ENCODE measurements at regions not wholly inside any gene's neighbourhood (a gene's known extent, or its start where the extent isn't known, plus 50 kb on each side); places are given as distances from the start of the nearest gene placed in this dataset.
"Not testable (repeated sequence)": the region's sequence is repeated elsewhere in the genome, so short reads cannot be mapped to it uniquely, and the experiment has no call there.

DNA sequence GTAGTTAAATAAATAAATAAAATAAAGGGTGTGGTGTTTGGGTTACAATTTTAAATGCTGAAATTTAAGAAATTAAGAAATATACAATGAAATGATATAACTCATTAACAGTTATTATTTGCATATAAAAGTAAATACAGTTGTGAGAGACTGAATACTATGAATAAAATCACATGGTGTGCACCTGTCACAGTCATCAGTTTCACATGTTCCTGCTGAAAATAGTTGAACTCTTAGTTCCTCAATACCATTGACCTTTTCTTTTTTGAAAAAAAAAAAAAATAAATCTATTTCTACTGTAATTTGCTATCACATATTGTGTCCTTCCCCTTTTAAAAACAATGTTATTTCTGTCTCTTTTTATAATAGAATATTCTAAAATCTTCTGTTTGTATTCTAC is 130.9 kb upstream of the CHD1 start:
- DNase-seq (ENCODE audit: low read depth), result no peak

DNA sequence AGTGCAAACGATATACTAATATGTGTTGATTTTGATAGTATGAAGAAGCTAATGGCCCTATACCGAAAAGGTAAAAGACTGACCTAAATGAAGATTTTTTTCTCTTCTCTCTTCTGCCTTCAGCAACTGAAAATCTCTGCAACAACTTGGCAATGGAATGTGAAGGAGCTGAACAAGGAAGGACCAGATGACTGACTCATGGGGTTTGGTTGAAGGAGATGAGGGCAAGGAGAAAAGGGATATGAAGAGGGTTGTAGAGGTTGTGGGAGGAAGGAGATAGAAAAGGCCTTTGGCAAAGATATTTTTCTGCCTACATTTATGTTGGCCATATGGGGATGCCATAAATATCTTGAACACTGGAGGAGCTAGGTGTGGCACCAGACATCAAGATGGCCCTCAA is 129.7 kb upstream of the CHD1 start:
- no peak for DNase-seq (ENCODE audit: low read depth)

DNA sequence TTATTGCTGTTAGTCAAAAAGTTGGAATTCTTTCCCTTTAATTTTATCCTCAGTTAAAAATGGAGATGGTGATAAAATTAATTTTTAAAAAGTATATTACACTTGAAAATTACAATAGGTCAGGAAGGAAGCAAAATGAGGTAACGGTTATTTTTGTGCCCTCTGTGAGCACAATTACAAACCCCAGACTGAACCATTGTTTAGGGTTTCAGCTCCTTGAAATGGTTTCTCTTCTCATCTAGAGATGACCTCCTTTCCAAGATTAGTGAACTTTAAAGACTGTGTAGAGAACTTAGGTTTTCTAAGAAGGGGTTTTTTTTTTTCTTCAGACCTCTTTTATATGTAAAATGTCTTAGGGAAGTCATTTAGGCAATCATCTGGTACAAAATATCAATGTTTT is 126.2 kb upstream of the CHD1 start:
- no peak for DNase-seq (ENCODE audit: low read depth)

DNA sequence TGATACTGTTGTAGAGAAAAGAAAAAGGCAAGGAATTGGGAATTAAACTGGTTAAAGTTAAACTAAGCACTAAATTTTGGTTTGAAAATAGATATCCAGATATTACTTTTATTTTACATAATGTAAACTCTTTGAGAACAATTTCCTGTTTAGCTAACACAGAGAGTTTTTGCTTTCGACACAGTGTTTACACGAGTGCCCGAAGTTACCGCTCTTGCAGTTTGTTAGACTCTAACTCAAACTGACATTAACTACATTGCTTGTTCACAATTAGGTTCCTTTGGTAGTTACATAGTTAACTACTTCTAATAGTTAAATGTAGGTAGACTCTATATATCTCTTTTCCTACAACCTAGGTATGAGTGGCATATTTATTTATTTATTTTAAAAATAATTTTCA is 117.1 kb upstream of the CHD1 start:
- no peak for DNase-seq (ENCODE audit: low read depth)

DNA sequence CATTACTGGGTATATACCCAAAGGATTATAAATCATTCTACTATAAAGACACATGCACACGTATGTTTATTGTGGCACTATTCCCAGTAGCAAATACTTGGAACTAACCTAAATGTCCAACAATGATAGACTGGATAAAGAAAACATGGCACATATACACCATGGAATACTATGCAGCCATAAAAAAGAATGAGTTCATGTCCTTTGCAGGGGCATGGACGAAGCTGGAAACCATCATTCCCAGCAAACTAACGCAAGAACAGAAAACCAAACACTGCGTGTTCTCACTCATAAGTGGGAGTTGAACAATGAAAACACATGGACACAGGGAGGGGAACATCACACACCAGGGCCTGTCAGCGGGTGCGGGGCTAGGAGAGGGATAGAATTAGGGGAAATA is 114.5 kb upstream of the CHD1 start:
- DNase-seq (ENCODE audit: low read depth), result not testable (repeated sequence)

DNA sequence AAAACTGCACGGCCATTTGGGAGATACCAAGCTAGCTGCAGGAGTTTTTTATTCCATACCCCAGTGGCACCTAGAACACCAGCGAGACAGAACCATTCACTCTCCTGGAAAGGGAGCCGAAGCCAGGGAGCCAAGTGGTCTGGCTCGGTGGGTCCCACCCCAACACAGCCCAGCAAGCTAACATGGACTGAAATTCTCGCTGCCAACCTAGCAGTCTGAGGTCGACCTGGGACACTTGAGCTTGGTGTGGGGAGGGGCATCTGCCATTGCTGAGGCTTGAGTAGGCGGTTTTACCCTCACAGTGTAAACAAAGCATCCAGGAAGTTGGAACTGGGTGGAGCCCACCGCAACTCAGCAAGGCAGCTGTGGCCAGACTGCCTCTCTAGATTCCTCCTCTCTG is 108.9 kb upstream of the CHD1 start:
- DNase-seq (ENCODE audit: low read depth), result no peak

DNA sequence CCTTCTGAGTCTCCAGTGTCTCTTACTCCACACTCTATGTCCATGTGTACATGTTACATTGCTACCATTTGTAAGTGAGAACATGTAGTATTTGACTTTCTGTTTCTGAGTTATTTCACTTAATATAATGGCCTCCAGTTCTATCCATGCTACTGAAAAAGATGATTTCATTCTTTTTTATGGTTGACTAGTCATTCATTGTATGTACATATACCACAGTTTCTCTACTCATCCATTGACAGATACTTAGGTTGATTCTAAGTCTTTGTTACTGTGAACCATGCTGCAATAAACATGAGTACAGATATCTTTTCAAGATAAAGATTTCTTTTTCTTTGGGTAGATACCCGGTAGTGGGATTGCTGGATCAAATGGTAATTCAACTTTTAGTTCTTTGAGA is 107.1 kb upstream of the CHD1 start:
- no peak for DNase-seq (ENCODE audit: low read depth)

DNA sequence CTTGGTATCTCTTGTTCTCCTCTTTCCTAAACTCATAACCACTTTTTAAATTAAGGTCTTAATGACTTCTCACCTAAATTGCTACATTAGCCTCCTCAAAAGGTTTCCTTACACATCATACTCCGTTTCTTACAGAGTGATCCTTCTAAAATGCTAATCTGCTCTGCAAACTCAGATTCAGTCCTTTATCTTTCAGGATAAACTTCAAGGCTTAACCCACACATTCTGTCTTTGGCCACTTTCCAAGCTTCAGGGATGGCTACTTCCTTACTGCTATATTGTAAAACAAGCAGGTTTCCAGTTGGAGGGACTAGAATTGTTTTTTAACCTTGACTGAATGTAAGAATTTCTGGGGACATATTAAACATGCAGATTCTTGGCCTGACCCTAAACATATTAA is 105.5 kb upstream of the CHD1 start:
- DNase-seq (ENCODE audit: low read depth), result no peak

DNA sequence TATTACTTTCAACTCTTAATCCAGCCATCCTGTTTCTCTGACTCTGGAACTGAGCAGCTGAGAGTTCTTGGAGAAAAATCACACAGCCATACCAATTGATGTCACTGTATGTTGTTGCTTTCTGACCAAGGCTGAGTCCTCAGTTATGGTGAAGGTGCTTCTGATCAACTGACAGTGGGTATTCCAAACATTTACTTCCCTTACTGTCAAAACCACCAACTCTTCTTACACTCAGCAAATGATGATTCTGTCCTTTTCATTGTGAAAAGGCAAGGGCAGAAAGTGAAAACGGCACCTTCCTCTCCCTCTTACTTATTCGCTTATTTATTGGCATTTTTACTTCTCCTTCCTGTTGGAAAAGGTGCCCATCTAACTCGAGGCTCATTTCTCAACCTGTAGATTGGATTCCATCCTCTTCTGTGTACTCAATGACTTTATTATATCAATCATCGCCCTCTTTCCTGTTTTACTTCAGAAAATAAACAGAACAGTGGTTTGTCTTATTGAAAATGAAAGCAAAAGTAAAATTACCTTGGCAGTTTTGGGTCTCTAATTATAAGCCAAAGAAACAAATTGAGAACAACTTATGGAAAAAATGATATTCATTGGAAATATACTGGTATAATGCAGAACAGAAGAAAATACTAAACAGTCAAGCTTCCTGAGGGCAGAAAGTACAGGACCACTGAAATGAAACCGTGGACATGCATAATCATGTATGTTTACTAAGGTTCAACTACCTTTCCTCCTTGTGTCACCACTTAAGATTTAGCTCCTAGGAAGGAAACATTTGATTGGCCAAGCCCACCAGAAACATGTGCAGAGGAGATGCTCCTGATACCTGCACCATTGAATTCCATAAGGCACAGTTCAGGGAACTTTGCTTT is 104.5 kb upstream of the CHD1 start:
- no peak for DNase-seq (ENCODE audit: low read depth)

DNA sequence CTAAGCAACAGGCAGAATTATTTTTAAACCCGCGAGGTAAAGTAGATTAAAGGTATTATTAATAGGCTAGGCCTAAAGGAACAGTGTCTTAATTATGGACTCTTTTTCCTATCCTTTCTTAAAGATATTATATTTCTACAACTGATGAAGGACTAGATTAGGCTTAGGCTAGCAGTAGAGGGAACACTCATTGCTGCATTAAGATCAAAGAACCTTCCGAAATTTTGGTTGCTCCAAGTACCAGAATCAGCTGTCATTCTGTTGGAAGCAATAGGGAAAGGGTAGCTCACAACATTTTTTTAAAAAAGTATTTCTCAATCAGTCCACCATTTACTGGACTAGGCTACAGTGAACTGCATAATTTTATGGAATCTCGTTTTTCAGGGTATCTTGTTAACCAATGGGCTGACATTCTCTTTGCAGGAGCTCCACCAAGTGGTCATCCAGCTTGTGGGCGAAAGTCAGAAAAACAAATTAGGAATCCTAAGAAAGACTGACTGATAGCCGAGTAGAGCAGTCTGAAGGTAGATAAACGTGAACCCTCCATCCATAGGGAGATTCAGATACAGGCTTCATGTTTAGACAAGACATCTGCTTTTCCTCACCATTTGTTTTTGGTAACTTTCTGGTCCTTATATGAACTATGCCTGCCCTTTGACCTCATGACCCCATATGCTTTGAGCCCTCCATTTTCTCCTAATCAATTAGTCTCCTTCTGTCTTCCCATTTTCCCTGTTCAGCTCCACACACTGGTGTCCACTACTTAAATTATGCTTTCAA is 103.6 kb upstream of the CHD1 start:
- DNase-seq (ENCODE audit: low read depth), result peak; percentile 83

DNA sequence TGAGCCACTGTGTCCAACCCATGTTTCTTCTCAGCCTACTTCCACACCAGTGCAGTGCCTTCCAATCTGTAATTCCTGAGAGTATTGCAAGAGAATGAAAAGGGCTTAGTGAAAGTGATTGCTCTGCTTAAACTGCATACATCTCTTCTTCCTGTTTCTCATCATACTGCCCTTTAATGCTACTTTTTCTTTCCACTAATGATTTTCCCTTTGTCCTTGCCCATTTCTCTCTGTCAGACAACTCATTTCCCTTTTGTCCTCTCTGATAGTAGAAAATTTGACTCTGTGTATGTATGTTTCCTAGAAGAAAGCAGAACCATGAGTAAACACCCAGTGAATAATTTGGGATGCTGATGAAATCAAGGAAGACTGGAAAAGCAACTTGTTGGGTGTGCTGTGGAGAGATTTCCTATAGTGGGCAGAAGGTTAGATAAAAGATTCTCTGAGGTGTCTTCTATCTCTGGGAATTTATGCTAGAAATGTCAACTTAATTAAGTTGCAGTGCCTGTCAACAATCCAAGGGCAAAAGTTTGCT is 102.2 kb upstream of the CHD1 start:
- DNase-seq (ENCODE audit: low read depth), result no peak

DNA sequence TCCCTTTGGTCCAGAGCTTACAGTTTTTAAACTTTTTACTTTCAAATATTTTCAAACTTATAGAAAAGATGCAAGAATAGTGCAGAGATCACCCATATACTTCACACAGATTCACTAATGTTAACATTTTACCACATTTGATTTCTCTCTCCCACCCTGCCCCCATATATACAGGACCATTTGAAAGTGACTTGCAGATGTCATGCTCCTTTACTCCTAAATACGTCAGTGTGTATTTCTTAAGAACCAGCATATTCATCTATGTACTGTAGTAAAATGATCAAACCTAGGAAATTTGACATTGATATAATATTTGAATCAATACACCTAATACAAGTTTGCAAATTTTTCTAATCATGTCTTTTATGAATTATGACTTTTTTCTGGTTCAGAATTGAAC is 100.4 kb upstream of the CHD1 start:
- DNase-seq (ENCODE audit: low read depth), result no peak

DNA sequence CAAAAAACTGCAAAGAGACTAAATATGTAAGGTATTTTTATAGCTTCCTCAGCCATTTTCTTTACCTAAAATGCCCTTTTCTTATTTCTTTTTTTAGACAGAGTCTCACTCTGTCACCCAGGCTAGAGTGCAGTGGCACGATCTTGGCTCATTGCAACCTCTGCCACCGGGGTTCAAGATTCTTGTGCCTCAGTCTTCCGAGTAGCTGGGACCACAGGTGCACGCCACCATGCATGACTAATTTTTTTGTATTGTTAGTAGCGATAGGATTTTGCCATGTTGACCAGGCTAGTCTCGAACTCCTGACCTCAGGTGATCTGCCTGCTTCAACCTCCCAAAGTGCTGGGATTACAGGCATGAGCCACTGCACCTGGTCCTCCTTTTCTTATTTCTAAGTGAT is 99.4 kb upstream of the CHD1 start:
- not testable (repeated sequence) for DNase-seq (ENCODE audit: low read depth)

DNA sequence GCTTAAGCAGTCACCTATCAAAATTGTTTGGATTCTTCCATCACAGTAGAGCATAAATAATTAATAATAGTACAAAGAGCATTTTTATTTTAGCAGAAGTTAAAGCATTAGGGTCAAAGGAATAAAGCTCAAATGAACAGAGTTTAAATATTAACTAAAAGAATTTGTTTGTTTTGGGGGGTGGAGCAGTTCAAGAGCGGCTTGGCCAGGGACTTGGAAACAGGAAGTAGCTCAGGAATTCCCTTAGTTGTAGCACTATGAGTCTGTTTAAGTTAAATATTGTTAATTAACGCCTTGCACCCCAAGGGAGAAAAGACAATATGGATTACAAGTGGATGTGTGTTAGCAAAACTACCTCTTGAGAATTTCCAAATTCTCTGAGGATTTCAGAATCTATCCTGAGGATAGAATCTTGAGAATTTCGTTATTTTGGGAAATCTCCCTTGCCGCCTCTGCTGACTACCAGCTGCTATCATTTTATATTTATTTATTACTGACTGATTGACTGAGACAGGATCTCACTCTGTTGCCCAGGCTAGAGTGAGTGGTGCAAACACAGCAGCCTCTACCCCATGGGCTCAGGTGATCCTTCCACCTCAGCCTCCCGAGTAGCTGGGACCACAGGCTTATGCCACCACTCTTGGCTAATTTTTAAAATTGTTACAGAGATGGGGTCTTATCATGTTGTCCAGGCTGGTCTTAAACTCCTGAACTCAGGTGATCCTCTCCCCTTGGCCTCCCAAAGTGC is 96.7 kb upstream of the CHD1 start:
- DNase-seq (ENCODE audit: low read depth), result no peak

DNA sequence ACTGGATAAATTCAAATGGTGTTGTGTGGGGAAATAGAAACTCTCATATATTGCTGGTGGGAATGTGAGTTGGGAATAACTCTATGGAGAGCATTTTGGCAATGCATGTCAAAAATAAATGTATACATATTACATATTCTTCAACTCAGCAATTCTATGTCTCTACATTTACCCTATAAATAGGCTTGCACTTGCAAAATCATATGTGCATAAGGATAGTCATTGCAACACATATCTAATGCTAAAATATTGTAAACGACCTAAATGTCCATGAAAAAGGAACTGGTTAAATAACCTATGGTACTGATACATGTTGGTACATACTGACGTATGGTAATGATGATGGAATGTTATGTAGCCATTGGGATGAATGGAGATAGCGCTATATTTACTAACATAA is 94.5 kb upstream of the CHD1 start:
- DNase-seq (ENCODE audit: low read depth), result no peak

DNA sequence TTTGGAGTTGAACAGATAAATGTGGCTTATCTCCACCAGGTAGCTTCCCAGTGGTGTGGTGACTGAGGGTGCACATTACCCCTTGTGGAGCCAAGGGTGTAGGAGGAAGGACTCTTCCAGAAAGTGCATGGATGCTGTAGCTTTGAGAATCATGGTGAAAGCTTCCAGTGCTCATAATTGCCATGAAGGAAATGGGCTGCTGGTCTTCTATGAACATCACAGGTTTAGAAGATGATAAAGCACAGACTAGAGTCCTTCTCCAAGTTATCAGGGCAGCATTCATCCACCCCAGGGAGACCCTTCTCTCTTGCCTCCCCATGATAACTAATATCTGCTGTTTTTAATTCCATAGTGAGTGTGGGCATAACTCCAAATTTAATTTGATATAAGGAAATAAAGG is 93.4 kb upstream of the CHD1 start:
- no peak for DNase-seq (ENCODE audit: low read depth)

DNA sequence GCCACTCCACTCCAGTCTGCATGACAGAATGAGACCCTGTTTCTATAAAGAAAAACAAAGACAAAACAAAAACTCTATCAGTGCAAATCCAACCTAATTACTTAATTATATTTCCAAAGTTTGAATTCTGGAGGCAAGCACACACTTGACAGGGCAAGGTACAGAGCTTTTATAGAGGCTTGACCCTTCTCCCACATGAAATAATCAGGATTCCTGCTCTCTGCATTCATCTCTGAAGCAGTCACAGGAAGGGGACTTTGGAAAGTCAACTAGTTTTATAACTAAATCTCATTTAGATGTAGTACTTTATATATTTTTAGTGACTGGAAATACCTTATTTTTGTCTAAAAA is 91.9 kb upstream of the CHD1 start:
- no peak for DNase-seq (ENCODE audit: low read depth)

DNA sequence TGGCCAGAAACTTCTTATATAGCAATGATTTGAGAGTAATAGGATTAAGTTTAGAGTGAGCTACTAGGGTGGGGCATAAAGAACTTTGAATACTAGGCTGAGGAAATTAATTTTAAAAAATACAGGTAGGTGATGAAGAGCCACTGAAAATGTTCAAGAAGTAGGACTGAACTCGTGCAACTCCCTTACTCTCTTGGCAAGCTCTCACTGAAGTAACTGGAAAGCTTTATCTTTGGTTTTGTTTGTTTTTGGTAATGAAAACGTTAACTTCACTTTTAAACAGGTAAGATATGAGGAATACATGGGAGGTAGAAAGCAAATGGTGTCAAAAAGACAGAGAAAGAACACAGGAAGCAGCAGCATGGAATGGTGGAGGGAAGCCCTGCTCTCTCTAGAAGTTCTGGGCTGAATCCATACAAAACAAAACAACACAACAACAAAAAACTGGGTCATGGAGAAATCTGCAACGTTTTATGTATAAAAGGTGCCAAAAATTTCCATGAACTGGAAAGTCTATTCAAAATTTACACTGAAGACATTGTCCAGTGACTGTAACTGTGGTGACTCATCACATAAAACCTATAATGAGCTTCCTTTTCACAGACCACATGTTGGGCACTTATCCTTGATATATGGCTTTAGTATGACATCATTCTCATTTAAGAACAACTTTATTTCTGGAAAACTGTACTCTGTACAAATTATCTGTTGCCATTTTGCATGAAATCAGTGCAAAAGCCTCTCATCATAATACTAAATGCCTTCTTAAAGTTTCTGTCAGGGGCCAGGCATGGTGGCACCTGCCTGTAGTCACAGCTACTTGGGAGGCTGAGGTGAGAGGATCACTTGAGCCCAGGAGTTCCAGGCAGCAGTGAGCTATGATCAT is 91.2 kb upstream of the CHD1 start:
- peak; percentile 83 for DNase-seq (ENCODE audit: low read depth)

DNA sequence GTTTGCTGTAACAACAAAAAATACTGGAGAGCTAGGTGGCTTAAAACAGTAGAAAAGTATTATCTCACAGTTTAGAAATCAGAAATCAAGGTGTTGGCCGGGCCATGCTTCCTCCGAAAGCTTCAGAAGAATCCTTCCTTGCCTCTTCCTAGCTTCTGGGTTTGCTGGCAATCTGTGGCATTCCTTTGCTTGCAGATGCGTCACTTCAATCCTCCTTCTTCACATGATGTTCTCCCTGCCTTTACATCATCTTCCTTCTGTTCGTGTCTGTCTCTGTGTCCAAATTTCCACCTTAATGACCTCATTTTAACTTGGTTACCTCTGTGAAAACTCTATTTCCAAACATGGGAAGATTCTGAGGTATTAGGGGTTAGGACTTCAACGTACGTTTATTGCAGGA is 90.4 kb upstream of the CHD1 start:
- DNase-seq (ENCODE audit: low read depth), result peak; percentile 41

DNA sequence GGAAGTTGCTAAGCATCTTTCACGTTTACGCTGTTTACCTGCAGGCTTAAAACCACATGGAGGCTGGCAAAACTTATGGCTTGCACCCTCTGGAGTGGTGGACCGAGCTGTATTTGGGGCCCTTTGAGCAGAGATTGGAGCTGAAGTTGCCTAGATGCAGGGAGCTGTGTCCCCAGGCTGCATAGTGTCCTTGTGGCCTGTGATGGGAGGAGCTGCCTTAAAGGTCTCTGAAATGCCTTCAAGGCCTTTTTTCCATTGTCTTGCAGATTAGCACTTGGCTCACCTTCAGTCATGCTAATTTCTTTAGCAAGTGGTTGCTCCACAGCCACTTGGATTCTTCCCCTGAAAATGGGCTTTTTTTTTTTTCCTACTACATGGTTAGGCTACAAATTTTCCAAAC is 81.5 kb upstream of the CHD1 start:
- no peak for DNase-seq (ENCODE audit: low read depth)

DNA sequence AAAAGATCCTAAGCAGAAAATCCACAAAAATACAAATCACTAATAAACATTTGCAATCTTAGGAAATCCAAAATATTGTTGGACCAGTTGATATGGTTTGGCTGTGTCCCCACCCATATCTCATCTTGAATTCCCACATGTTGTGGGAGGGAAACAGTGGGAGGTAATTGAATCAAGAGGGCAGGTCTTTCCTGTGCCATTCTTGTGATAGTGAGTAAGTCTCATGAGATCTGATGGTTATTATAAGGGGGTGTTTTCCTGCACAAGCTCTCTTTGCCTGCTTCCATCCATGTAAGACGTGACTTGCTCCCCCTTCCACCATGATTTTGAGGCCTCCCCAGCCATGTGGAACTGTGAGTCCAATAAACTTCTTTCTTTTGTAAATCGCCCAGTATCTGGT is 79.2 kb upstream of the CHD1 start:
- DNase-seq (ENCODE audit: low read depth), result not testable (repeated sequence)

DNA sequence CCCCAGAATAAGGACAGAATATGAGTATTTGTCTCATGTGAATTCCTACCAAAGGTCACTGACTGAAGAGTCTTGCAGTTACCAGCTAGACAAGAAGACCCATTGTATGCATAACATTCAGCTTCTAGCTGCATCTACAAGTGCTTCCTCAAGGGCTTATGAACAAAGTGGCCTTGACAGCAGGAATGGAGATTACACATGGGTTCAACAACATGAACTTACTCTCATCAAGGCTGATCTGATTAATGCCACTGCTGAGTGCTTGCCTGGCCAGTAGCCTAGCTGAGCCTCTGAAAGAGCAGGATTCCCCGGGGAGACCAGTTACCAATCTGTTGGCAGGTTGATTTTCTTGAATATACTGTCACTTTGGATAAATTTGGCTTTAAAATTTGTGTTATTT is 76.7 kb upstream of the CHD1 start:
- DNase-seq (ENCODE audit: low read depth), result peak; percentile 2

All from fibroblast of gingiva (primary cell).